Amniotic stem cell (primary cell): ENCODE measurements at regions not wholly inside any gene's neighbourhood (a gene's known extent, or its start where the extent isn't known, plus 50 kb on each side); places are given as distances from the start of the nearest gene placed in this dataset.

ENCODE experiments used
- DNase-seq: peaks from one replicate; lab custom pipeline; 2025; lab: John Stamatoyannopoulos, UW

GRCh38 chr2:76579911-76580310 is 869.2 kb upstream of the GCFC2 start:
- DNase-seq = no peak

GRCh38 chr2:76572981-76573380 is 862.3 kb upstream of the GCFC2 start:
- DNase-seq = no peak

GRCh38 chr2:76569819-76570218 is 859.1 kb upstream of the GCFC2 start:
- no peak for DNase-seq

- DNase-seq = no peak
These were observed 856.8 kb upstream of the GCFC2 start for GRCh38 chr2:76567478-76567877.

- no peak for DNase-seq
These were observed 854.0 kb upstream of the GCFC2 start for GRCh38 chr2:76564734-76565133.

- DNase-seq = no peak
These were observed 853.0 kb upstream of the GCFC2 start for GRCh38 chr2:76563730-76564129.

GRCh38 chr2:76558157-76558556 is 847.4 kb upstream of the GCFC2 start:
- no peak for DNase-seq

- DNase-seq = no peak
These were observed 845.3 kb upstream of the GCFC2 start for GRCh38 chr2:76556018-76556417.

- no peak for DNase-seq
These were observed 835.5 kb upstream of the GCFC2 start for GRCh38 chr2:76546207-76546606.

GRCh38 chr2:76544901-76545300 is 834.2 kb upstream of the GCFC2 start:
- no peak for DNase-seq

GRCh38 chr2:76517574-76517909 is 806.8 kb upstream of the GCFC2 start:
- no peak for DNase-seq

GRCh38 chr2:76516861-76517573 is 806.3 kb upstream of the GCFC2 start:
- DNase-seq = no peak

- DNase-seq = no peak
These were observed 801.6 kb upstream of the GCFC2 start for GRCh38 chr2:76512201-76512820.

- no peak for DNase-seq
These were observed 795.8 kb upstream of the GCFC2 start for GRCh38 chr2:76506538-76506937.

GRCh38 chr2:76501641-76502040 is 790.9 kb upstream of the GCFC2 start:
- no peak for DNase-seq

- DNase-seq = no peak
These were observed 787.6 kb upstream of the GCFC2 start for GRCh38 chr2:76498360-76498759.

- no peak for DNase-seq
These were observed 780.8 kb upstream of the GCFC2 start for GRCh38 chr2:76491503-76491902.

- DNase-seq = no peak
These were observed 767.7 kb upstream of the GCFC2 start for GRCh38 chr2:76478266-76479035.

GRCh38 chr2:76472946-76473345 is 762.2 kb upstream of the GCFC2 start:
- DNase-seq = no peak

- no peak for DNase-seq
These were observed 758.4 kb upstream of the GCFC2 start for GRCh38 chr2:76469066-76469465.

- DNase-seq = no peak
These were observed 756.6 kb upstream of the GCFC2 start for GRCh38 chr2:76467326-76467725.

- DNase-seq = no peak
These were observed 753.6 kb upstream of the GCFC2 start for GRCh38 chr2:76464310-76464709.

GRCh38 chr2:76461431-76461830 is 750.7 kb upstream of the GCFC2 start:
- DNase-seq = no peak
